Sigmoid colon (tissue), 6 donors: ENCODE measurements at regions not wholly inside any gene's neighbourhood (a gene's known extent, or its start where the extent isn't known, plus 50 kb on each side); places are given as distances from the start of the nearest gene placed in this dataset.
"Not testable (repeated sequence)": the region's sequence is repeated elsewhere in the genome, so short reads cannot be mapped to it uniquely, and the experiment has no call there.

Source experiments
- DNase-seq: peaks from one replicate; pipeline ENCODE4 v3.0.0-alpha.2; 2019
- H3K27ac ChIP-seq, 4 donors: fragments of 200-600 bp; sonication (generic); one replicate each; pipeline ENCODE4 v1.5.1; 2016 to 2019; ENCODE audit warnings: mild to moderate bottlenecking in 1 of 4
- H3K27me3 ChIP-seq, 3 donors: fragments of 200-600 bp; sonication (generic); one replicate each; pipeline ENCODE4 v1.5.1; 2019; ENCODE audit warnings: mild to moderate bottlenecking in 1 of 3
- H3K36me3 ChIP-seq, 4 donors: fragments of 200-600 bp; sonication (generic); one replicate each; pipeline ENCODE4 v1.5.1; 2016 to 2019
- H3K4me1 ChIP-seq, 4 donors: fragments of 200-600 bp; sonication (generic); one replicate each; pipeline ENCODE4 v1.5.1; 2017 to 2019
- H3K4me3 ChIP-seq, 4 donors: fragments of 200-600 bp; sonication (generic); one replicate each; pipeline ENCODE4 v1.5.1; 2017 to 2019; ENCODE audit warnings: mild to moderate bottlenecking in 2 of 4, moderate library complexity in 1 of 4
- H3K9me3 ChIP-seq, 4 donors: fragments of 200-600 bp in 3 of 4; sonication (generic) in 3 of 4; one replicate each; pipeline versions ENCODE4 v1.5.1 to v1.6.1; 2013 to 2019
- EP300 ChIP-seq, 4 donors: sonication (generic); formaldehyde crosslinking; IDR thresholded peaks; one replicate each; pipeline ENCODE4 v1.6.1; 2017; ENCODE audit warnings: antibody characterized with exemption in 4 of 4
- POLR2A ChIP-seq, 2 donors: fragments of 450-650 bp; IDR thresholded peaks; one replicate each; pipeline ENCODE4 v1.6.1; 2016; ENCODE audit warnings: antibody characterized with exemption in 2 of 2, mild to moderate bottlenecking in 2 of 2, moderate library complexity in 2 of 2
- POLR2AphosphoS5 ChIP-seq, 4 donors: sonication (generic); formaldehyde crosslinking; IDR thresholded peaks; one replicate each; pipeline ENCODE4 v1.6.1; 2017; ENCODE audit warnings: antibody characterized with exemption in 4 of 4
- WGBS, 2 donors: extraction: QIAGEN DNeasy Blood & Tissue Kit; methylation state at CpG; one replicate each; pipeline ENCODE4 v1.1.7; 2013; 5-methylcytosine and 5-hydroxymethylcytosine counted together
- intact Hi-C: fragments of 100-400 bp; cut with DNase I; formaldehyde crosslinking; loops from one replicate; pipeline ENCODE4 v1.15.1; 2023
- TF ChIP-seq, protein P1 (sequence below), 4 experiments: fragments of 450-650 bp in 3 of 4; fragments of 200-600 bp in 1 of 4; IDR thresholded peaks; one replicate each; pipeline ENCODE4 v1.5.1; 2016 to 2019; ENCODE audit warnings: antibody characterized with exemption in 4 of 4, mild to moderate bottlenecking in 3 of 4, moderate library complexity in 2 of 4
- donor health status: healthy with polysubstance abuse.
- donor health status: healthy.

DNA sequence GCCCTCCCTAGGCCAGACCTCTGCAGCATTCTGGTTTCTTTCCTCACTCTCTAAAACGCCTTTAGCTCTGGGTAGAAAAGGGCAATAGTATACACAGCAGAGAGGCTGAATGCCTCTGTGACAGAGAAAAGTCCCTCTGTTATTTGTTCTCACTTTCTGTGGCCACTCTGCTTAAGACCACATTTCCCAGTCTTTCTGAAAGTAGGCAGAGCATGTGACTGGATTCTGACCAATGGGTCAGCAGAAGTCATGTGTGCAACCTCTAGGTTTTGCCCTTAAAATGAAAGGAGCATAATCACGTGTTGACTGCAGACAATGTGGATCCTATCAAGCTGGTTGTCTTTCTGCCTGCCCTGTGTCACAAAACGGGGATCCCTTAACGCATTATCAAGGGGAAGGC lies 79.7 kb upstream of the MARK1 start:
- intact Hi-C loops: no loop called here
- WGBS, 2 donors: 84 to 86% methylated on average over 4 of the region's 4 CpGs

GRCh38 chr1:220444586-220444985 lies 83.3 kb upstream of the MARK1 start:
- intact Hi-C loops, H3K36me3 ChIP-seq, H3K4me1 ChIP-seq, H3K27ac ChIP-seq, DNase-seq, H3K27me3 ChIP-seq, H3K9me3 ChIP-seq, H3K4me3 ChIP-seq: not testable (repeated sequence)
- WGBS, 2 donors: 17 to 56% methylated on average over 3 of the region's 3 CpGs

More for the DNA sequence above, 79.7 kb upstream of the MARK1 start:
- H3K36me3 ChIP-seq: no peaks in the 10 kb centered on the region
- H3K27me3 ChIP-seq: no peaks in the 10 kb centered on the region
- H3K4me1 ChIP-seq: no peaks in the 10 kb centered on the region
- TF ChIP-seq, protein P1, sequence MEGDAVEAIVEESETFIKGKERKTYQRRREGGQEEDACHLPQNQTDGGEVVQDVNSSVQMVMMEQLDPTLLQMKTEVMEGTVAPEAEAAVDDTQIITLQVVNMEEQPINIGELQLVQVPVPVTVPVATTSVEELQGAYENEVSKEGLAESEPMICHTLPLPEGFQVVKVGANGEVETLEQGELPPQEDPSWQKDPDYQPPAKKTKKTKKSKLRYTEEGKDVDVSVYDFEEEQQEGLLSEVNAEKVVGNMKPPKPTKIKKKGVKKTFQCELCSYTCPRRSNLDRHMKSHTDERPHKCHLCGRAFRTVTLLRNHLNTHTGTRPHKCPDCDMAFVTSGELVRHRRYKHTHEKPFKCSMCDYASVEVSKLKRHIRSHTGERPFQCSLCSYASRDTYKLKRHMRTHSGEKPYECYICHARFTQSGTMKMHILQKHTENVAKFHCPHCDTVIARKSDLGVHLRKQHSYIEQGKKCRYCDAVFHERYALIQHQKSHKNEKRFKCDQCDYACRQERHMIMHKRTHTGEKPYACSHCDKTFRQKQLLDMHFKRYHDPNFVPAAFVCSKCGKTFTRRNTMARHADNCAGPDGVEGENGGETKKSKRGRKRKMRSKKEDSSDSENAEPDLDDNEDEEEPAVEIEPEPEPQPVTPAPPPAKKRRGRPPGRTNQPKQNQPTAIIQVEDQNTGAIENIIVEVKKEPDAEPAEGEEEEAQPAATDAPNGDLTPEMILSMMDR (IDR thresholded peaks at IDR 0.05): no peak
- no peak for TF ChIP-seq EP300 (IDR thresholded peaks at IDR 0.05)
- H3K27ac ChIP-seq: no peak overlapping the region
- H3K4me3 ChIP-seq: no peak overlapping the region
- DNase-seq: no peak
- H3K9me3 ChIP-seq: peaks cover 0 to 2% (median 0%) of the 10 kb centered on the region in 4 donors

GRCh38 chr1:220441211-220441610 lies 86.7 kb upstream of the MARK1 start:
- intact Hi-C loops: no loop called here
- no peaks in the 10 kb centered on the region for H3K27me3 ChIP-seq

DNA sequence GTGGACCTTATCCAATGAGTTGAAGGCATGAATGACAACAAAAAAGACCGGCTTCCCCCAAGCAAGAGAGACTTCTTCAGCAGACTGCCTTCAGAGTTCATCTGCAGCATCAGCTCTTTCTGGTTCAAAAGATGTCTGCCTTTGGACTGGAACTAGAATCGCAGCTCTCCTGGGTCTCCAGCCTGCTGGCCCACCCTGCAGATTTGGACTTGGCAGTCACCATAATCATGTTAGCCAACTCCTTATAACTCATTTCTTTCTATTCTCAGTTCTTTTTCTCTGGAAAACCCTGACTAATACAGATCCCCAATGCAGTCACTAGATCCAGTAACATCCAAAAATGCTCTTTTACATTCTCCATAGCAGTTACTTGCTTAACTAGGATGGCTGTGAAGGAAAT lies 89.2 kb upstream of the MARK1 start:
- WGBS, 2 donors: 92 to 93% methylated on average over 2 of the region's 2 CpGs
- no peak for DNase-seq

More at GRCh38 chr1:220441211-220441610, 86.7 kb upstream of the MARK1 start:
- Histone ChIP-seq H3K9me3 (peaks cover 0 to 2% (median 0%) of the 10 kb centered on the region in 4 donors), H3K36me3 (no peaks in the 10 kb centered on the region), H3K4me1 (no peaks in the 10 kb centered on the region), H3K27ac (no peak overlapping the region), H3K4me3 (no peak overlapping the region)
- 41 to 57% methylated on average over 3 of the region's 3 CpGs for WGBS, 2 donors
- TF ChIP-seq, protein P1 (IDR thresholded peaks at IDR 0.05): no peak
- no peak for TF ChIP-seq POLR2A (IDR thresholded peaks at IDR 0.05)
- no peak for TF ChIP-seq EP300 (IDR thresholded peaks at IDR 0.05)
- TF ChIP-seq POLR2AphosphoS5 (IDR thresholded peaks at IDR 0.05): no peak
- DNase-seq: no peak

GRCh38 chr1:220432408-220432807 lies 95.5 kb upstream of the MARK1 start:
- 95 to 97% methylated on average over 1 of the region's 1 CpG for WGBS, 2 donors
- no peak for DNase-seq
- H3K27me3 ChIP-seq: no peaks in the 10 kb centered on the region
- H3K27ac ChIP-seq: no peak overlapping the region
- no peaks in the 10 kb centered on the region for H3K4me1 ChIP-seq
- intact Hi-C loops: no loop called here
- no peaks in the 10 kb centered on the region for H3K36me3 ChIP-seq
- H3K9me3 ChIP-seq: no peaks in the 10 kb centered on the region
- TF ChIP-seq, protein P1 (IDR thresholded peaks at IDR 0.05): no peak
- H3K4me3 ChIP-seq: no peak overlapping the region

More for the DNA sequence above, 89.2 kb upstream of the MARK1 start:
- Histone ChIP-seq H3K4me1 (no peaks in the 10 kb centered on the region), H3K4me3 (no peak overlapping the region), H3K9me3 (no peaks in the 10 kb centered on the region), H3K36me3 (no peaks in the 10 kb centered on the region), H3K27ac (no peak overlapping the region), H3K27me3 (no peaks in the 10 kb centered on the region)
- TF ChIP-seq POLR2A (IDR thresholded peaks at IDR 0.05) (no peak), EP300 (IDR thresholded peaks at IDR 0.05) (no peak), POLR2AphosphoS5 (IDR thresholded peaks at IDR 0.05) (no peak)
- TF ChIP-seq, protein P1 (IDR thresholded peaks at IDR 0.05): no peak
- intact Hi-C loops: no loop called here
